Adipocyte (in vitro differentiated cells): ENCODE measurements at regions not wholly inside any gene's neighbourhood (a gene's known extent, or its start where the extent isn't known, plus 50 kb on each side); places are given as distances from the start of the nearest gene placed in this dataset.

ENCODE experiments used
- DNase-seq: peaks from one replicate; pipeline ENCODE4 v3.0.0-alpha.2; 2015; ENCODE audit warnings: low read depth
- H3K27me3 ChIP-seq: replicated peaks from 2 replicates; pipeline ENCODE4 v1.7.0; 2013; ENCODE audit warnings: mild to moderate bottlenecking, low read length, moderate library complexity; ENCODE audit not compliant: control insufficient read depth, insufficient read depth
- H3K36me3 ChIP-seq: 2 replicates; pipeline ENCODE4 v1.7.0; 2013; ENCODE audit warnings: low read length, mild to moderate bottlenecking, moderate library complexity; ENCODE audit not compliant: control insufficient read depth, insufficient read depth, severe bottlenecking
- H3K4me1 ChIP-seq: 2 replicates; pipeline ENCODE4 v1.7.0; 2013; ENCODE audit warnings: mild to moderate bottlenecking, low read length, moderate library complexity; ENCODE audit not compliant: control insufficient read depth, insufficient read depth
- H3K4me3 ChIP-seq: 2 replicates; pipeline ENCODE4 v1.7.0; 2013; ENCODE audit warnings: mild to moderate bottlenecking, low read length, moderate library complexity
- H3K9ac ChIP-seq: 2 replicates; pipeline ENCODE4 v1.7.0; 2013; ENCODE audit warnings: mild to moderate bottlenecking, low read length, moderate library complexity
- H3K9me3 ChIP-seq: 2 replicates; pipeline ENCODE4 v1.7.0; 2013; ENCODE audit warnings: mild to moderate bottlenecking, low read length, moderate library complexity; ENCODE audit not compliant: control insufficient read depth

DNA sequence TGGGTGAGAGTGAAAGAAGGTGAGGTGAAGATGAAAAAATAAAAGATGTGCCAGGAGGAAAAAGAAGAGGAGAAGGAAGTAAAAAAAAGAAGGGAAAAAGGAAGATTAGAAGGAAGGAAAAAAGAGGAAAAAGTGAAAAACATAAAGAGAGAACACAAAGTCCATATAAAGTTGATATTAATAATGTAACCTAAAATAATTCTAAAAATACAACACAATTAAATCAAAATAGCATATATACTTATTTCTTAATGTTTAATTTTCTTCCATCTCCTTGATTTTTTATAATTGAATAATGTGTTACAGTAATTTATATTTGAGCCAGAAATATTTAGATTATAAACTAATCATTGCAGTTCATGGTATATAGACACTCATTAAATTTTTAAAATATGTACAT lies 124.4 kb upstream of the NOVA1 start:
- no peaks in the 10 kb centered on the region for H3K36me3 ChIP-seq

DNA sequence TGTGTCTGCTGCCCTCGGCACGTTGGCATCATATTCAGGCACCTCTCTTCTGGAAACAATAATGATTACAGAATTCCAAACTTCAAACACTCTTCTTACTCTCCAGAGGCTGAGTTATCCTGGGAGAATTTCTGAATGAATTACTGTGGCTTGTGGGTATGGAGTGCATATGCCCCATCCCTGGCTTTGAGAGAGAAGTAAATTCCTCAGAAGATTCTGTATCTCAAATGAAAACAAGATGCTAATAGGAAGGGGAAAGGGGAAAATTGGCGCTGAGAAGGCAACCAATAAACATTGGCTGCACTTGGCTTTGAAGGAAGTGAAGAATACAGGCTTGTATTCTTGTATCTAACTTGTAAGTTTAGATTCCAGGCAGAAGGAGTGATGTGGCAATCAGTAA lies 132.0 kb upstream of the NOVA1 start:
- no peaks in the 10 kb centered on the region for H3K9me3 ChIP-seq
- DNase-seq = peak; percentile 48
- H3K4me3 ChIP-seq = no peak overlapping the region

More for the DNA sequence above, 124.4 kb upstream of the NOVA1 start:
- no peak for DNase-seq
- H3K9ac ChIP-seq = no peak overlapping the region
- peaks cover 3% of the 10 kb centered on the region for H3K4me1 ChIP-seq
- H3K27me3 ChIP-seq = no peaks in the 10 kb centered on the region
- H3K9me3 ChIP-seq = no peaks in the 10 kb centered on the region
- no peak overlapping the region for H3K4me3 ChIP-seq

DNA sequence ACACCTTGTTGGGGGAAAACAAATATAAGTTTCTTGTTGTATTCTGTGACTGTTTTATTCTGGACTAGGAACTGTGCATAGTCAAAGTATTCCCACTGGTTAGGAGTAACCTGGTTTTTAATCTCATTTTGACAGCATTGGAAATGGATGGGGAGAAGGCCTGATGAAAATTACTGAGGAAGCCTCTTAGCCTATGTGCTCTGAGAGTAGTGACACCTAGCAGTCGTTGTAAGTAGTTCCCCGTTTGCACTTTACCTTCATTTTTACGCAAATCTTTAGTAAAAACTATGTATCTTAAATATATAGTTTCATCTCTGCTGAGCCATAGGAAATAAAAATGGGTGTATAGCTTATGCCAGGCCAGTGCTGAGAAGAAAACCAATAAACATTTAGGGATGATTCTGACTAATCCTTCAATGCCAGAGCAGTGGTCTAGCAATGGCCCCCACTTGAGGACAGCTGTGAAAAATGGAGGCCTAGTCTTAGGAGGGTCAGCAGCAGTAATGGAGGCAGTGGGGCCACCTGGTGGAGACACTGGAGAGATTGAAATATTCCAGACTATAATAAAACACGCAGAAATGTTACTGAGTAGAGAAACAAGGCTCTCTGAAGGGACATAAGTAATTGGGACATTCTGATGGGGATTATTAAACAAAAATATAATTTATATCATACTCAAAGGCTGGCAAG lies 133.2 kb upstream of the NOVA1 start:
- H3K4me3 ChIP-seq = no peak overlapping the region
- H3K27me3 ChIP-seq = no peaks in the 10 kb centered on the region
- peak; percentile 46 for DNase-seq
- H3K9me3 ChIP-seq = no peaks in the 10 kb centered on the region
- H3K4me1 ChIP-seq = no peaks in the 10 kb centered on the region
- no peaks in the 10 kb centered on the region for H3K36me3 ChIP-seq
- no peak overlapping the region for H3K9ac ChIP-seq

More for the DNA sequence above, 132.0 kb upstream of the NOVA1 start:
- H3K36me3 ChIP-seq = no peaks in the 10 kb centered on the region
- no peaks in the 10 kb centered on the region for H3K4me1 ChIP-seq
- no peak overlapping the region for H3K9ac ChIP-seq
- no peaks in the 10 kb centered on the region for H3K27me3 ChIP-seq

DNA sequence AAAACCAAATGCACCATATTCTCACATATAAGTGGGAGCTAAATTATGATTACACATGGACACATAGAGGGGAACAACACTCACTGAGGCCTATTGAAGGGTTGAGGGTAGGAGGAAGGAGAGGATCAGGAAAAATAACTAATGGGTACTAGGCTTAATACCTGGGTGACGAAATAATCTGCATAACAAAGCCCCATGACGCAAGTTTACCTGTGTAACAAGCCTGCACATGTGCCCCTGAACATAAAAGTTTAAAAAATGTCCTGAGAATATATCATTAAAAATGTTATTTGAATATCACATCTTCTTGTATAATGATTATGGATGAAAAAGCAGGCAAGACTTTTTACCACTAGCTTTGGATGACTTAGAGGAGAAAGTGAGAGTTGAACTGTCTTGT lies 138.0 kb upstream of the NOVA1 start:
- Histone ChIP-seq H3K4me1 (no peaks in the 10 kb centered on the region), H3K4me3 (no peak overlapping the region), H3K9me3 (no peaks in the 10 kb centered on the region), H3K9ac (no peak overlapping the region), H3K27me3 (no peaks in the 10 kb centered on the region), H3K36me3 (no peaks in the 10 kb centered on the region)
- DNase-seq = no peak

DNA sequence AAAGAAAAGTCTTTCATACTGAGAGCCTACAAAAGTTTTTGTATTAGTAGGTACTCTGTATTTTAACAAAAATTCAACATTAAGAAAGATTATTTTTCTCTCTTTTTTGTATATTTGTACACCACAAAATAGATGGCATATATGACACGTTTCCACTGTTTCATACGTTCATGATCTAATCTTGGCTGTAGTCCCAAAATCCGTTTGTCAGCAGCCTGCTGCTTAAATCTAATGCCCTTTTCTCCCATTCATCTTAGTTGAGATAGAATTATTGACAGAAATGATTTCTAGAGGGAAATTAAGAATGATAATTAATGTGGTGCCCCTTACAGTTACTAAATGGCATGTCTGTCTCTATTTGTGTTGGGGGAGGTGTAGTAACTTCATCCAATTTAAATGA lies 140.7 kb upstream of the NOVA1 start:
- H3K36me3 ChIP-seq = no peaks in the 10 kb centered on the region
- no peak for DNase-seq
- no peak overlapping the region for H3K4me3 ChIP-seq
- H3K9me3 ChIP-seq = no peaks in the 10 kb centered on the region
- no peak overlapping the region for H3K9ac ChIP-seq
- no peaks in the 10 kb centered on the region for H3K27me3 ChIP-seq
- H3K4me1 ChIP-seq = no peaks in the 10 kb centered on the region

GRCh38 chr14:26741711-26742212 lies 143.9 kb upstream of the NOVA1 start:
- H3K9me3 ChIP-seq = no peaks in the 10 kb centered on the region
- H3K36me3 ChIP-seq = no peaks in the 10 kb centered on the region
- no peak overlapping the region for H3K9ac ChIP-seq
- no peak for DNase-seq
- H3K4me3 ChIP-seq = no peak overlapping the region
- H3K4me1 ChIP-seq = no peaks in the 10 kb centered on the region
- no peaks in the 10 kb centered on the region for H3K27me3 ChIP-seq

DNA sequence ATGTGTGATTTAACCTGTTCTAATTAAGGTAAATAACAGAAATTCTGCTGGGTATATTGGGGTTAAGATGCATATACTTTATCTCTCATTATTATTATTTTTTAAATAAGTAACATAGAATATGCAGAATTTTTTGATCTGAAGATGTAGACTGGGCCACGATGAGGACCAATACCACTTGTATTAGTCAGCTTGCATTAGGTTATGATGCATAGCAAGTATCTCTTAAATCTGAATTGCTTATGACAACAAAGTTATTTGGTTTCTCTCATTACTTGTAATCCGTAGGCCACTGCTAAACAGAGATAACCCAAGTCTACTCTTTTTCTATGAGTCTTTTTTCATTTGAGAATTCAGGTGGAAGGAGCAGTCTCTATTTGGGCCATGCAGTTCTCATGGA lies 145.5 kb upstream of the NOVA1 start:
- Histone ChIP-seq H3K9ac (no peak overlapping the region), H3K9me3 (no peaks in the 10 kb centered on the region), H3K4me1 (no peaks in the 10 kb centered on the region), H3K27me3 (no peaks in the 10 kb centered on the region), H3K36me3 (no peaks in the 10 kb centered on the region), H3K4me3 (no peak overlapping the region)
- no peak for DNase-seq

DNA sequence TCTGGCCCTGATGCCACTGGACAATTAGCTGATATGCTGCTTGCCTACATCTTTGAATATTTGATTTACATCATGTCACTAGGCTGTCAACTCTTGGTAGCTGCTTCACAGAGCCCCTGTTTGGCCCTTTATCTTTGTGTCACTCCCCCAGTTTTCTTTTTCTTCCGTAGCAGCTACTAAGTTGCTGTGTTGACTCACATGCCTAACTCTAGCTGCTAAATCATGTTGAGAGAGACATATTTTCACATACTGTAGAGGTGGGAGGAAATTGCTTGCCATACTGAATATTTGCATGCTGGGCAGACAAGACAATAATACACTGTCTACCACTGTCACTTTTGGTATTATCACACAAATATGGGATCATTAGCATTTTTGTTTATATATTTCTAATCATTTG lies 147.1 kb upstream of the NOVA1 start:
- Histone ChIP-seq H3K4me3 (no peak overlapping the region), H3K9ac (no peak overlapping the region), H3K27me3 (no peaks in the 10 kb centered on the region), H3K36me3 (no peaks in the 10 kb centered on the region), H3K4me1 (no peaks in the 10 kb centered on the region), H3K9me3 (no peaks in the 10 kb centered on the region)
- DNase-seq = no peak

DNA sequence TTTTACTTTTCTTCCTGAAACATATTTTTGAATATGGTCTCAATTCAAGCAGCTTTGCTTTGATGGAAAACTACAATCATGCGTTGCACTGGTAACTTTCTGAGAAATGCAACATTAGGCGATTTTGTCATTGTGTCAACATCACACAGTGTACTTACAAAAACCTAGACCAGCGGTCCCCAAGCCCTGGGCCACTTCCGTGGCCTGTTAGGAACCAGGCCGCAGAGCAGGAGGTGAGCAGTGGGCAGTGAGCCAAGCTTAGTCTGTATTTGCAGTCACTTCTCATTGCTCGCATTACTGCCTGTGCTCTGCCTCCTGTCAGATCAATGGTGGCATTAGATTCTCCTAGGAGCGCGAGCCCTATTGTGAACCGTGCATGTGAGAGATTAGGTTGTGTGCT lies 163.7 kb upstream of the NOVA1 start:
- Histone ChIP-seq H3K9me3 (no peaks in the 10 kb centered on the region), H3K27me3 (no peaks in the 10 kb centered on the region), H3K9ac (no peak overlapping the region), H3K4me1 (peaks cover 16% of the 10 kb centered on the region), H3K36me3 (no peaks in the 10 kb centered on the region), H3K4me3 (no peak overlapping the region)
- DNase-seq = no peak

DNA sequence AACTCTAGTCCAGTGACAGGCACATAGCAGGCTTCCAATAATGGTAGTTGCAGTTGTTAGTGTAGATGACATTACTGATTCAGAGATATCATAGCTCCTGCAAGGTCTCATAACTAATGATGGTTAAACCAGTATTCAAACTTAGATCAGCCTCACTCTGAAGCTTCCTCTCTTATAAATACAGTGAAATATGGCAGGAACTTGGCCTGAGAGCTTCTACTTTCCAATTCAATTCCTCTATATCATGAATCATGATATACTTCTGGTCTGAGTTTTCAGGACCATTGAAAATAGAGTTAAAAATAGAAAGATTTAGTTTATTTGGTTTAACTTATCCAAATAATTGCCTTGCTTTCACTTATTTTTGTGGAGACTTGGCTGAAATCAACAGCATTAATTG lies 167.5 kb upstream of the NOVA1 start:
- H3K36me3 ChIP-seq = no peaks in the 10 kb centered on the region
- peaks cover 21% of the 10 kb centered on the region for H3K4me1 ChIP-seq
- no peaks in the 10 kb centered on the region for H3K9me3 ChIP-seq
- no peaks in the 10 kb centered on the region for H3K27me3 ChIP-seq
- DNase-seq = no peak
- peak overlapping the region; percentile 56 for H3K4me3 ChIP-seq
- H3K9ac ChIP-seq = peak overlapping the region; percentile 48

- H3K4me1 ChIP-seq = peaks cover 21% of the 10 kb centered on the region
- no peaks in the 10 kb centered on the region for H3K9me3 ChIP-seq
- peak; percentile 92 for DNase-seq
- peak overlapping the region; percentile 59 for H3K9ac ChIP-seq
- no peaks in the 10 kb centered on the region for H3K27me3 ChIP-seq
- H3K36me3 ChIP-seq = no peaks in the 10 kb centered on the region
- H3K4me3 ChIP-seq = peak overlapping the region; percentile 56
Observed at GRCh38 chr14:26765768-26766520, 168.1 kb upstream of the NOVA1 start.
